Panc1 (cell line): ENCODE measurements at regions not wholly inside any gene's neighbourhood (a gene's known extent, or its start where the extent isn't known, plus 50 kb on each side); places are given as distances from the start of the nearest gene placed in this dataset.

Source experiments
- ATAC-seq: fragments of 200-7000 bp; cut with Tn5 transposase; 2 replicates; pipeline ENCODE4 v1.9.1; 2020; ENCODE audit warnings: mild to moderate bottlenecking, moderate library complexity
- BruUV-seq: library from RNA; stranded (reverse); fragments of 400-500 nt; replicated peaks from 2 replicates; lab custom pipeline; 2021; lab: Mats Ljungman, UMichigan
- CTCF ChIA-PET: fragments of 300-600 bp; sonication (Branson Sonifier 250); formaldehyde crosslinking; loops from one replicate; lab custom pipeline; 2022; ENCODE audit warnings: antibody characterized with exemption; lab: Charles Lee
- POLR2A ChIA-PET: fragments of 300-600 bp; sonication (Branson Sonifier 250); formaldehyde crosslinking; loops from one replicate; lab custom pipeline; 2022; ENCODE audit warnings: antibody characterized with exemption; lab: Charles Lee
- DNase-seq: peaks from one replicate; pipeline ENCODE4 v3.0.0-alpha.2; 2010; ENCODE audit warnings: low read depth, low spot score
- H3K27ac ChIP-seq: 2 replicates; pipeline ENCODE4 v1.5.1; 2011; ENCODE audit warnings: mild to moderate bottlenecking, low read length, inconsistent platforms
- H3K27me3 ChIP-seq: fragments of 200-500 bp; sonication (Bioruptor generic); 2 replicates; pipeline ENCODE4 v1.6.0; 2014; ENCODE audit warnings: low read length, inconsistent platforms; ENCODE audit not compliant: control insufficient read depth, insufficient read depth
- H3K36me3 ChIP-seq: fragments of 200-500 bp; sonication (Bioruptor generic); 2 replicates; pipeline ENCODE4 v1.5.1; 2014; ENCODE audit warnings: inconsistent platforms, mild to moderate bottlenecking, low read length, moderate library complexity; ENCODE audit not compliant: control insufficient read depth, insufficient read depth
- H3K4me1 ChIP-seq: 2 replicates; pipeline ENCODE4 v1.5.1; 2011; ENCODE audit warnings: inconsistent platforms, mild to moderate bottlenecking, low read length, moderate library complexity; ENCODE audit not compliant: control insufficient read depth, insufficient read depth
- H3K4me3 ChIP-seq, 2 experiments: 2 replicates each; pipeline ENCODE4 v1.5.1; 2011 to 2012; ENCODE audit warnings: low read depth in 2 of 2, low read length in 2 of 2, mild to moderate bottlenecking in 2 of 2, inconsistent platforms in 1 of 2, moderate library complexity in 1 of 2
- H3K9me3 ChIP-seq: fragments of 200-500 bp; sonication (Bioruptor generic); 2 replicates; pipeline ENCODE4 v1.5.1; 2014; ENCODE audit warnings: low read depth, mild to moderate bottlenecking, inconsistent platforms, low read length, moderate library complexity; ENCODE audit not compliant: control insufficient read depth, insufficient read depth
- CTCF ChIP-seq: fragments of 450-650 bp; IDR thresholded peaks from 2 replicates; pipeline ENCODE4 v1.5.1; 2017; ENCODE audit warnings: mild to moderate bottlenecking
- POLR2AphosphoS5 ChIP-seq: IDR thresholded peaks from 2 replicates; pipeline ENCODE4 v1.6.1; 2012; ENCODE audit warnings: mild to moderate bottlenecking, low read depth, low read length, moderate library complexity
- REST ChIP-seq, 2 experiments: IDR thresholded peaks; 2 replicates each; pipeline ENCODE4 v1.6.1; 2011 to 2012; ENCODE audit warnings: low read depth in 2 of 2, control low read depth in 1 of 2, low read length in 1 of 2, mild to moderate bottlenecking in 1 of 2, moderate library complexity in 1 of 2; ENCODE audit not compliant: insufficient read depth in 1 of 2
- SIN3A ChIP-seq: IDR thresholded peaks from 2 replicates; pipeline ENCODE4 v1.6.1; 2012; ENCODE audit warnings: low read depth, mild to moderate bottlenecking, low read length, moderate library complexity, borderline replicate concordance; ENCODE audit not compliant: insufficient read depth
- TCF7L2 ChIP-seq: IDR thresholded peaks from 2 replicates; pipeline ENCODE4 v1.6.1; 2011; ENCODE audit warnings: mild to moderate bottlenecking, low read depth, low read length, inconsistent platforms
- in situ Hi-C: cut with HindIII; loops from 2 replicates; pipeline ENCODE4 v1.10.0; 2016; ENCODE audit warnings: low sequenced_read_pairs, low pct_unique_long_range_greater_than_20kb
- intact Hi-C: fragments of 100-400 bp; cut with micrococcal nuclease; formaldehyde crosslinking; loops from one replicate; pipeline ENCODE4 v1.10.0; 2022; ENCODE audit not compliant: unreplicated experiment

DNA sequence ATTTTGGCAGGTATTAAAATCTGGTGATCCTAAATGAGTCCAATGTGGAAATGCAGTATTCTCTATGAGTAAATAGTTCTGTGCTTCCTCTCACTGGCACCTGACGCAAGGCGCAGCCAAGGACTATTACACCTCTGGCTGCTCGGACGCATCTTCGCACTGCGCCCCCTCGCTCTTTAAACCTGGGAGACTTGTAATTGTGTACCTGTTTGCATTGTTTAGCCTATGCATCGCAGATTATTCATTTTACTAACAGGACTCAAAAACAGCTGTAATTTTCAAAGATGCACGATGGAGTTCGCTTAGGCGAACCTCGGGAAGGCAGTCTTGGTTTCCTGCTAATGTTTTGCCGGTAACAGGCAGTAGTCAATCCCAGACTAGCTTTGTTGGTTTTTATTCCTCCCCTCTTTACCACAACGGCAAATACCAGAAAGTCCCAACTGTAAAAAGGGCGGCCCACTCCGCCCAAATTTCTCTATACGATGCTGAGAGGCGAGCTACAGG, 113.2 kb downstream of the KCNRG start:
- ATAC-seq (no peak), DNase-seq (no peak)
- in situ Hi-C loops = no loop called here
- Histone ChIP-seq H3K36me3 (no peaks in the 10 kb centered on the region; the same call in 1 of the 2 replicates), H3K4me1 (peaks cover 4% of the 10 kb centered on the region), H3K27ac (peak overlapping the region; percentile 85), H3K27me3 (no peaks in the 10 kb centered on the region), H3K9me3 (no peaks in the 10 kb centered on the region), H3K4me3 (no peak overlapping the region)
- POLR2A ChIA-PET = interaction anchor here (0.7 kb wide), 1 partner anchor 976 kb away, joined by 3 read pairs; no protein-coding TSS in a partner anchor
- CTCF ChIA-PET = no interaction called here
- no TSS peak for BruUV-seq
- TF ChIP-seq TCF7L2 (no peak), CTCF (no peak), REST (IDR thresholded peaks at IDR 0.05; ENCODE audit: insufficient read depth in 1 of 2, low read depth in 2 of 2, low read length in 1 of 2) (no peak), SIN3A (no peak), POLR2AphosphoS5 (no peak)
- intact Hi-C loops = no loop called here

GRCh38 chr13:50129081-50129705, 113.9 kb downstream of the KCNRG start:
- no peak overlapping the region; a peak in 1 of 4 replicates for H3K4me3 ChIP-seq
- intact Hi-C loops = no loop called here
- TF ChIP-seq TCF7L2 (no peak), POLR2AphosphoS5 (no peak), REST (IDR thresholded peaks at IDR 0.05; ENCODE audit: insufficient read depth in 1 of 2, low read depth in 2 of 2, low read length in 1 of 2) (no peak), SIN3A (no peak), CTCF (no peak)
- DNase-seq (no peak), ATAC-seq (no peak)
- in situ Hi-C loops = no loop called here
- H3K27ac ChIP-seq = peak overlapping the region; percentile 85
- H3K36me3 ChIP-seq = no peaks in the 10 kb centered on the region; the same call in 1 of the 2 replicates
- no TSS peak for BruUV-seq
- CTCF ChIA-PET = interaction anchor here (0.7 kb wide), 1 partner anchor 152 kb away, joined by 4 read pairs; no protein-coding TSS in a partner anchor
- POLR2A ChIA-PET = interaction anchor here (0.7 kb wide), 1 partner anchor 976 kb away, joined by 3 read pairs; no protein-coding TSS in a partner anchor
- no peaks in the 10 kb centered on the region for H3K27me3 ChIP-seq
- H3K4me1 ChIP-seq = peaks cover 4% of the 10 kb centered on the region
- no peaks in the 10 kb centered on the region for H3K9me3 ChIP-seq
